Neural progenitor cell (in vitro differentiated cells): ENCODE measurements at regions not wholly inside any gene's neighbourhood (a gene's known extent, or its start where the extent isn't known, plus 50 kb on each side); places are given as distances from the start of the nearest gene placed in this dataset.

ENCODE experiments used
- DNase-seq: peaks from one replicate; pipeline ENCODE4 v3.0.0-alpha.2; 2016; ENCODE audit warnings: low spot score
- H2AFZ ChIP-seq: fragments of 200-600 bp; sonication (generic); replicated peaks from 2 replicates; pipeline ENCODE4 v1.6.1; 2016; ENCODE audit warnings: antibody characterized with exemption
- H3F3A ChIP-seq: fragments of 200-600 bp; sonication (generic); 2 replicates; pipeline ENCODE4 v1.6.1; 2016; ENCODE audit warnings: antibody characterized with exemption, low read depth
- H3K27ac ChIP-seq: fragments of 200-600 bp; sonication (generic); 2 replicates; pipeline ENCODE4 v1.5.1; 2016; ENCODE audit warnings: mild to moderate bottlenecking
- H3K27me3 ChIP-seq: fragments of 200-600 bp; sonication (generic); 2 replicates; pipeline ENCODE4 v1.6.1; 2016; ENCODE audit warnings: mild to moderate bottlenecking, moderate library complexity
- H3K36me3 ChIP-seq: fragments of 200-600 bp; sonication (generic); 2 replicates; pipeline ENCODE4 v1.5.1; 2016
- H3K4me1 ChIP-seq: fragments of 200-600 bp; sonication (generic); 2 replicates; pipeline ENCODE4 v1.6.1; 2016; ENCODE audit warnings: mixed run types
- H3K4me2 ChIP-seq: fragments of 200-600 bp; sonication (generic); 2 replicates; pipeline ENCODE4 v1.6.1; 2016
- H3K4me3 ChIP-seq: fragments of 200-600 bp; sonication (generic); 2 replicates; pipeline ENCODE4 v1.5.1; 2016
- H3K79me2 ChIP-seq: fragments of 200-600 bp; sonication (generic); 2 replicates; pipeline ENCODE4 v1.6.1; 2016; ENCODE audit warnings: low read depth
- H3K9ac ChIP-seq: fragments of 200-600 bp; sonication (generic); 2 replicates; pipeline ENCODE4 v1.6.1; 2016
- H3K9me3 ChIP-seq: fragments of 200-600 bp; sonication (generic); 2 replicates; pipeline ENCODE4 v1.5.1; 2016; ENCODE audit warnings: low read depth
- H4K20me1 ChIP-seq: fragments of 200-600 bp; sonication (generic); 2 replicates; pipeline ENCODE4 v1.6.1; 2016; ENCODE audit warnings: low read depth
- H3K27ac Mint-ChIP-seq: 3 replicates; pipeline ENCODE4 v1.8.0; 2021; ENCODE audit warnings: mixed read lengths
- H3K27me3 Mint-ChIP-seq: 2 replicates; pipeline ENCODE4 v1.8.0; 2022; ENCODE audit warnings: low read depth, mild to moderate bottlenecking, inconsistent platforms, moderate library complexity, mixed read lengths; ENCODE audit not compliant: insufficient read depth
- H3K36me3 Mint-ChIP-seq: 3 replicates; pipeline ENCODE4 v1.8.0; 2021; ENCODE audit warnings: mixed read lengths
- H3K4me1 Mint-ChIP-seq: 3 replicates; pipeline ENCODE4 v1.8.0; 2021; ENCODE audit warnings: mixed read lengths
- H3K4me3 Mint-ChIP-seq: 3 replicates; pipeline ENCODE4 v1.8.0; 2021; ENCODE audit warnings: mild to moderate bottlenecking, moderate library complexity, mixed read lengths
- H3K9me3 Mint-ChIP-seq: 3 replicates; pipeline ENCODE4 v1.8.0; 2020; ENCODE audit warnings: mixed read lengths
- EZH2 ChIP-seq: fragments of 200-600 bp; sonication (generic); IDR thresholded peaks from 2 replicates; pipeline ENCODE4 v1.6.1; 2017; ENCODE audit warnings: antibody characterized with exemption, mild to moderate bottlenecking, moderate library complexity
- EZH2phosphoT487 ChIP-seq: fragments of 200-600 bp; sonication (generic); IDR thresholded peaks from 2 replicates; pipeline ENCODE4 v1.6.1; 2017; ENCODE audit warnings: antibody characterized with exemption
- TF ChIP-seq, protein P1 (sequence below): fragments of 200-600 bp; sonication (generic); IDR thresholded peaks from 2 replicates; pipeline ENCODE4 v1.5.1; 2017; ENCODE audit warnings: antibody characterized with exemption, mild to moderate bottlenecking

DNA sequence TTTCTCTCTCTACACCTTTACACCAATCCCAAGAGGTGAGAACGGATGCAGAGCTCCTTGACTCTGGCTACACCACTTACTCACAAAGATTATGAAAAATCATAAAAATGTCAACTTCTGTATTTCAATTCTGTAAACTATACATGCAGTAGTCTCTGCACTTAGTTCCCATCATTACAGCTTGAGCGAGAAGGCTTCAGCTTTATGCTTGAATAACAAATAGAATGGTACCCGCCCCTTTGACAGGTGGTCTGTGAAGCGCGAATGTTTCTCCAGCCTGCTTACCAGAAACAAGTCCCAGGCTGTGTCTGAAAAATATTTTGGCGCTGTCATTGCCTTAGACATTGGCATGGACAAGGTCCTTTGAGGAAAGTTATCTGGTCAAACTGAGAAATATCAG is 562.4 kb upstream of the CLINT1 start:
- Histone ChIP-seq H4K20me1 (no peaks in the 10 kb centered on the region), H3K27me3 (no peaks in the 10 kb centered on the region), H3K79me2 (no peaks in the 10 kb centered on the region), H3K27ac (no peak overlapping the region), H3K9ac (no peak overlapping the region), H2AFZ (no peak overlapping the region), H3K9me3 (peaks cover 7% of the 10 kb centered on the region), H3K4me1 (no peaks in the 10 kb centered on the region), H3K4me3 (no peak overlapping the region), H3K36me3 (no peaks in the 10 kb centered on the region), H3K4me2 (no peak overlapping the region), H3F3A (no peaks in the 10 kb centered on the region)
- Mint-ChIP-seq H3K27ac (no peak overlapping the region), H3K36me3 (no peaks in the 10 kb centered on the region), H3K4me1 (no peaks in the 10 kb centered on the region), H3K27me3 (peaks cover 4% of the 10 kb centered on the region), H3K9me3 (peaks cover 5% of the 10 kb centered on the region), H3K4me3 (no peak overlapping the region)
- TF ChIP-seq EZH2phosphoT487 (no peak), EZH2 (no peak)
- TF ChIP-seq, protein P1, sequence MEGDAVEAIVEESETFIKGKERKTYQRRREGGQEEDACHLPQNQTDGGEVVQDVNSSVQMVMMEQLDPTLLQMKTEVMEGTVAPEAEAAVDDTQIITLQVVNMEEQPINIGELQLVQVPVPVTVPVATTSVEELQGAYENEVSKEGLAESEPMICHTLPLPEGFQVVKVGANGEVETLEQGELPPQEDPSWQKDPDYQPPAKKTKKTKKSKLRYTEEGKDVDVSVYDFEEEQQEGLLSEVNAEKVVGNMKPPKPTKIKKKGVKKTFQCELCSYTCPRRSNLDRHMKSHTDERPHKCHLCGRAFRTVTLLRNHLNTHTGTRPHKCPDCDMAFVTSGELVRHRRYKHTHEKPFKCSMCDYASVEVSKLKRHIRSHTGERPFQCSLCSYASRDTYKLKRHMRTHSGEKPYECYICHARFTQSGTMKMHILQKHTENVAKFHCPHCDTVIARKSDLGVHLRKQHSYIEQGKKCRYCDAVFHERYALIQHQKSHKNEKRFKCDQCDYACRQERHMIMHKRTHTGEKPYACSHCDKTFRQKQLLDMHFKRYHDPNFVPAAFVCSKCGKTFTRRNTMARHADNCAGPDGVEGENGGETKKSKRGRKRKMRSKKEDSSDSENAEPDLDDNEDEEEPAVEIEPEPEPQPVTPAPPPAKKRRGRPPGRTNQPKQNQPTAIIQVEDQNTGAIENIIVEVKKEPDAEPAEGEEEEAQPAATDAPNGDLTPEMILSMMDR: no peak
- DNase-seq: no peak

DNA sequence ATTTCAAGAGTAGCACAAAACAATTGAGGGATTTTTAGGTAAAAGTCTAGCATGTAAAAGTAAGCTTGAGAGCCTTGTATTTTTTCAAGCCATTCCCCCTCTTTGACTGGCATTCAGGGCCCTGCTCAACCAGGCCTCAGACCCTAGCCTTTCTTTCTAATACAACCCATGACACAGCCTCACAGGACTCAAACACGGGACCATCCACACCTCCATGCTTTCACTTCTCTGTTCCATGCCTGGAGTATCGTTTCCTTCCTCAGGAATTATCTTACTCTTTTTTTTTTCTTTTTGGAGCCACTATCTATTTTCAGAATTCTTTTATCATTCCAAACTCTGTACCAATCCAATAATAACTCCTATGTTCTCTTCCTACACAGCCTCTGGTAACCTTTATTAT is 560.2 kb upstream of the CLINT1 start:
- Histone ChIP-seq H4K20me1 (no peaks in the 10 kb centered on the region), H3K9me3 (peaks cover 7% of the 10 kb centered on the region), H3K79me2 (no peaks in the 10 kb centered on the region), H2AFZ (no peak overlapping the region), H3F3A (no peaks in the 10 kb centered on the region), H3K27me3 (no peaks in the 10 kb centered on the region), H3K9ac (no peak overlapping the region), H3K4me1 (no peaks in the 10 kb centered on the region), H3K4me3 (no peak overlapping the region), H3K27ac (no peak overlapping the region), H3K36me3 (no peaks in the 10 kb centered on the region), H3K4me2 (no peak overlapping the region)
- no peak overlapping the region for H3K27ac Mint-ChIP-seq
- DNase-seq: no peak
- H3K9me3 Mint-ChIP-seq: peaks cover 5% of the 10 kb centered on the region
- TF ChIP-seq, protein P1: no peak
- TF ChIP-seq EZH2phosphoT487 (no peak), EZH2 (no peak)
- H3K4me1 Mint-ChIP-seq: no peaks in the 10 kb centered on the region
- no peak overlapping the region for H3K4me3 Mint-ChIP-seq
- peaks cover 4% of the 10 kb centered on the region for H3K27me3 Mint-ChIP-seq
- H3K36me3 Mint-ChIP-seq: no peaks in the 10 kb centered on the region

DNA sequence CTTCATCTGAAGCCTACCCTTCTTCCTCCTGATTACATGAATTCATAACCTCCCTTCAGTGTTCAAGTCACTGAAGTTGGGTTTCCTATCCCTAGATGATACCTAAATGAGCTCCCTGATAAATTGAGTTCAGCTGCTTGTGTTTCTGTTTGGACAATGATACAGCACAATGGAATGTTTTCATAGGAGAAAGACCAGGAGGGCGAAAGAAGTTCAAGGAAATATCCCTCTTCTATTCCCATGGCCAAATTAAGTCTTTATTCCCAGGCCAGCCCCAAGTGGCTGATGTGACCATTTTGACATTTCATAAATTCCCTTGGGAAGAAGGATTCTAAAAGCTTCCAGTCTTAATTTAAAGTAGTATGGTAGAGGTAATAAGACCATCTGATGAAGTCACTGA is 555.8 kb upstream of the CLINT1 start:
- H3K79me2 ChIP-seq: no peaks in the 10 kb centered on the region
- no peak for DNase-seq
- H3K9ac ChIP-seq: no peak overlapping the region
- H3K36me3 ChIP-seq: no peaks in the 10 kb centered on the region
- Mint-ChIP-seq H3K36me3 (no peaks in the 10 kb centered on the region), H3K9me3 (peaks cover 3% of the 10 kb centered on the region), H3K4me3 (no peak overlapping the region), H3K27me3 (no peaks in the 10 kb centered on the region), H3K4me1 (no peaks in the 10 kb centered on the region), H3K27ac (no peak overlapping the region)
- H3K4me3 ChIP-seq: no peak overlapping the region
- no peak overlapping the region for H3K4me2 ChIP-seq
- no peak overlapping the region for H2AFZ ChIP-seq
- no peaks in the 10 kb centered on the region for H4K20me1 ChIP-seq
- H3K4me1 ChIP-seq: no peaks in the 10 kb centered on the region
- TF ChIP-seq, protein P1: no peak
- no peak for TF ChIP-seq EZH2phosphoT487
- peaks cover 2% of the 10 kb centered on the region for H3K9me3 ChIP-seq
- no peak overlapping the region for H3K27ac ChIP-seq
- no peaks in the 10 kb centered on the region for H3F3A ChIP-seq
- H3K27me3 ChIP-seq: no peaks in the 10 kb centered on the region

DNA sequence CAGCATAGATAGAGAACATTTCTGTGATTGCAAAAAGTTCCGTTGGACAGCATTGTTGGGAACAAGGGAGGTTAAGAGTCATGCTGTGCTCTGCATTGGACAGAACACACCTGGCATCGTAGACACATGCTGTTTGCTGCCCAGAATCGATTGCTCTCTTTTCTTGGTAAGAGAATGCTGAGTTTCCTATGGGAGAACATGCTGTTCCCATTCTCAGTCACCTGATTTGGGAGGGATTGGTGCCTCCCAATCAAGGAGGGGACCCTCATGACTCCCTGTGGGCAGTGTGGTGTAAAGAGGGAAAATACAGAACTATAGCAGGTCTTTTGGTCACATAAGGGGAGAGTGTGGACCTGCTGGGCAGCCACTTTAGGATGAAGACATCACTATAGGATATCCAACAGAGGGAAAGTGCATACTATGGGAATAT is 555.4 kb upstream of the CLINT1 start:
- H3K4me2 ChIP-seq: no peak overlapping the region
- H2AFZ ChIP-seq: no peak overlapping the region
- Mint-ChIP-seq H3K27me3 (no peaks in the 10 kb centered on the region), H3K9me3 (peaks cover 2% of the 10 kb centered on the region), H3K4me1 (no peaks in the 10 kb centered on the region), H3K27ac (no peak overlapping the region), H3K4me3 (no peak overlapping the region), H3K36me3 (no peaks in the 10 kb centered on the region)
- no peaks in the 10 kb centered on the region for H3K27me3 ChIP-seq
- no peak overlapping the region for H3K4me3 ChIP-seq
- no peaks in the 10 kb centered on the region for H3K79me2 ChIP-seq
- H3K9me3 ChIP-seq: no peaks in the 10 kb centered on the region
- TF ChIP-seq EZH2phosphoT487 (no peak), EZH2 (no peak)
- TF ChIP-seq, protein P1: no peak
- no peaks in the 10 kb centered on the region for H3K36me3 ChIP-seq
- no peak overlapping the region for H3K27ac ChIP-seq
- no peaks in the 10 kb centered on the region for H3K4me1 ChIP-seq
- no peak for DNase-seq
- no peaks in the 10 kb centered on the region for H3F3A ChIP-seq
- H3K9ac ChIP-seq: no peak overlapping the region
- H4K20me1 ChIP-seq: no peaks in the 10 kb centered on the region
